ENCODE measurements at regions not wholly inside any gene's neighbourhood (a gene's known extent, or its start where the extent isn't known, plus 50 kb on each side); places are given as distances from the start of the nearest gene placed in this dataset.

DNA sequence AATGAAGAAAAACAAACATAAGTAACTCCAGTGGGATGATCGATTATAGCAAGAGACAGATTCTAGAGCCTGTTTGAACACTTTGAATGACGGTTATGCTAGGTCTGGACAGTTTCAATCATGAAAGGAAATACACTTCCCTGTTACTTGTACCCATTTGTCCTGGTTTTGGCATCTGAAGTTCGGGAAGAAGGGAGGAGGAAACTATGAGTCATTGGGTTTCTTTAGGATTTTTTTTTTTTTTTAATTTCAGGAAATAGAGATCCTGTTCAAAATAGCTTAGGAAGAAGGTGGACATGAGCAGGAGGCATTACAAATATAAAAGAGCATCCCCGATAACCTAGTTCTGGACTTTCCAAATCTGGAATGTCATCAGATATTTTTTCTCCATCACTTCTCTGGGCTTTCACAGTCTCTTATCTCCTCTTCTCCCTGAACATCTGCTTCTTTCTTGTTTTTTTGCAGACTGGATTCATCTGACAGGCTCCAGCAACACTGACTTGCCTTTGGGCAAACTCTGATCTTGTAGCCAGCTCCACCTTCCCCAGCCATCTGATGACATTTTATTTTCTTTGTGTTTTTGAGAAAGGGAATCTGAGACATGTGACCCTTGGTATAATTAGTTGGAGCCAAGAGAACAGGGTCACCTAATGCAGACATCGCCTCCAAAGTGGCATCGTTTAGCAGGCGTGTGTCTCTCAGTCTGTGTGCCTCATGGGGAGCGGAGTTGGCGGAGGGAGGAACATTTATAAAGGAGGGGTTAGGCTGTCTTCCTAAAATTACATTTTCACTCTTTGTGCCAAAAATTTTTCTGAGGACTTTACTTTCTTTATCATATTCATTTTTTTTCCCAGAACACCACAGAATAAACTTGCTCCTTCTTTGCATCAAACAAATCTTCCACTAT lies 195.3 kb upstream of the EPHA4 start:
- DNase-seq (ENCODE audit: low read depth) = peak; percentile 38
- no peak overlapping the region for H3K4me3 ChIP-seq (ENCODE audit: control insufficient read depth, low read depth, low read length)
- TF ChIP-seq, protein P1, sequence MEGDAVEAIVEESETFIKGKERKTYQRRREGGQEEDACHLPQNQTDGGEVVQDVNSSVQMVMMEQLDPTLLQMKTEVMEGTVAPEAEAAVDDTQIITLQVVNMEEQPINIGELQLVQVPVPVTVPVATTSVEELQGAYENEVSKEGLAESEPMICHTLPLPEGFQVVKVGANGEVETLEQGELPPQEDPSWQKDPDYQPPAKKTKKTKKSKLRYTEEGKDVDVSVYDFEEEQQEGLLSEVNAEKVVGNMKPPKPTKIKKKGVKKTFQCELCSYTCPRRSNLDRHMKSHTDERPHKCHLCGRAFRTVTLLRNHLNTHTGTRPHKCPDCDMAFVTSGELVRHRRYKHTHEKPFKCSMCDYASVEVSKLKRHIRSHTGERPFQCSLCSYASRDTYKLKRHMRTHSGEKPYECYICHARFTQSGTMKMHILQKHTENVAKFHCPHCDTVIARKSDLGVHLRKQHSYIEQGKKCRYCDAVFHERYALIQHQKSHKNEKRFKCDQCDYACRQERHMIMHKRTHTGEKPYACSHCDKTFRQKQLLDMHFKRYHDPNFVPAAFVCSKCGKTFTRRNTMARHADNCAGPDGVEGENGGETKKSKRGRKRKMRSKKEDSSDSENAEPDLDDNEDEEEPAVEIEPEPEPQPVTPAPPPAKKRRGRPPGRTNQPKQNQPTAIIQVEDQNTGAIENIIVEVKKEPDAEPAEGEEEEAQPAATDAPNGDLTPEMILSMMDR (conservative IDR thresholded peaks at IDR 0.05; ENCODE audit: control insufficient read depth, insufficient read depth, low read depth, low read length) = no peak

DNA sequence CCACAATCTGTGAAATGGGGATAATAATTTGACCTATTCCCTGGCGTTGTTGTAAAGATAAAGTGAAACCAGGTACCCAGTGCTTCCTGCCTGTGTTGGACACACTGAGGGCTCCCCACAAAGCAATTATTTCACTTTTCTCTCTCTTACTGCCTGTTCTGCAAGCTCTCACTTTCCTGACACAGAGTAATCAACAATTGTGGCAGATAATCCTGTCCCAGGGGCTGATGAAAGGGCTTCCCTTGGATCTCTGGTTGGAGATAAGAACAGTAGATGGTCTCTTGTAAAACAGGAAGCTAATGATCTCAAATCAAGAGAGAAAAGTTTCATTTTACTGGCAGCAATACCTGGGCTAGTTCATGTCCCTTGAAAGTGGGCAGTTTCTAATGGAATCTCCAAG lies 190.4 kb upstream of the EPHA4 start:
- TF ChIP-seq, protein P1 (conservative IDR thresholded peaks at IDR 0.05; ENCODE audit: control insufficient read depth, insufficient read depth, low read depth, low read length) = no peak
- no peak for DNase-seq (ENCODE audit: low read depth)
- no peak overlapping the region for H3K4me3 ChIP-seq (ENCODE audit: control insufficient read depth, low read depth, low read length)

DNA sequence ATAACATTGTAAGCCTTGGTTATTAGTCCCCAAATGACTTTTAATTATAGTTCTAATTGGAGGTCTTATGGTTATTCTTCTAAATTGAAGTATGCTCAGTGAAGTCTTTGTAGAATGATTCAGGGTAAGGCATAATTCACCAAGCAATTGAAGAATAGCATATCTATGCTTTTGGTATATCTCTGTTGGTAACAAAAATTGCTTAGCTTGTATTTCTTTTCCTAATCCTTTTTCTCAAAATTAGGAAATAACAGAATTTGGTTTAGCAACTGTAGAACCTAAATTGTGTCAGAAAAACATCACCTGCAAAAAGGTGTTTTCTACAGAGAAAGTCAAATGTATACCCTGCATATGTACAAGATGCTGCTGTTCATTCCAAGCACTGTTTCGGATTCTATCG lies 189.2 kb upstream of the EPHA4 start:
- no peak for DNase-seq (ENCODE audit: low read depth)
- H3K4me3 ChIP-seq (ENCODE audit: control insufficient read depth, low read depth, low read length) = no peak overlapping the region
- TF ChIP-seq, protein P1 (conservative IDR thresholded peaks at IDR 0.05; ENCODE audit: control insufficient read depth, insufficient read depth, low read depth, low read length) = no peak

DNA sequence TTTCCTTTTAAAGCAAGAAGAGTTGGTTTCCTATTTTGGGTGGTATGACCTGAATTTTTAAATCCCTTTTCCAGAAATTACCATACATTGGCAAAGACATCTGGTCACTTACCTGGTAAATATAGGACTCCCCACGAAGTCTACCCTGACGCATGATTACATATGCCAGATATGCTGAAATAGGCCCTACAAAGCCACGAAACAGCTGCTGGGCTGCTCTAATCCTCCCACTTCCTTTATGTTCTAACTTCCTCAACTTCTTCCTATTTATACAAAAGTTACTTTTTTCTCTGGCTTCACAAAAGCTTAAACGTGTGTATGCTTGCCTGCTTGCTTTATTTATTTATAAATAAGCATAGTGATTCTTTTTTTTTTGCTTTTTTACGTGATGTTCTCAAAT lies 186.0 kb upstream of the EPHA4 start:
- TF ChIP-seq, protein P1 (conservative IDR thresholded peaks at IDR 0.05; ENCODE audit: control insufficient read depth, insufficient read depth, low read depth, low read length) = no peak
- DNase-seq (ENCODE audit: low read depth) = no peak
- no peak overlapping the region for H3K4me3 ChIP-seq (ENCODE audit: control insufficient read depth, low read depth, low read length)

DNA sequence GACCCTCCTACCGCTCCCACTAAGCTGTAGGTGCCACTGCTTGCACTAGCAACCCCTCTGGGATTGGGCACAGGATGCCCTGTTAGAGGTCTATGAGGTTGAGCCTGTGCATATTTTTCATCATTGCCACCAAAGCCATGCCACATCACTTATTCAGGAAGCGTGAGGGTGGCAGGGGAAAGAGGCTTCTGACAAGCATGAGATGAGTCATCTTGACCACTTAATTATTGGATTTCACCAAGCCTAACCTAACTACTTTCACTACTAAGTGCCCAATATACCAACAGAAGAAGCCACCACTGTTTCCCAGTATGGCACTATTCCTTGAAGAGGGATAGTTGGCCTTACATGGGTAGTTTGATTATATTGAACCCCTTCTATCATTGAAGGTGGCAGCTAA lies 181.3 kb upstream of the EPHA4 start:
- H3K4me3 ChIP-seq (ENCODE audit: control insufficient read depth, low read depth, low read length) = no peak overlapping the region
- DNase-seq (ENCODE audit: low read depth) = no peak
- TF ChIP-seq, protein P1 (conservative IDR thresholded peaks at IDR 0.05; ENCODE audit: control insufficient read depth, insufficient read depth, low read depth, low read length) = no peak

DNA sequence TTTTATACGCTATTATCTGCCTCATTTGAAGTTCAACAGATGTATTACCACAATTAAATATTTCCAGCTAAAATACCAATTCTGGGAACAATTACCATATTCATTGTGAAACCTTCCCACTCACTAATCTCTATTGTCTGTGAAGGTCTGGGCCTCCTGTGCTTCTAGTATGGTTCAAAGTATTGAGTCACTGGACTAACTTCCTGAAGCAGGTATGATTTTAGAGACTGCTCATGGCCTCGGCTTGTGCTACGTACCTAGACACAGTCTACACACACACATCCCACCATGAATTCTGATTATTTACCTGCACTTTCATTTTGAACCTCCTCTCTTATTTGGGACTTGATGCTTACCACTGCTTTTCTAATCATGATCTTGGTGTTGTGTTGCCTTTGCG lies 180.7 kb upstream of the EPHA4 start:
- DNase-seq (ENCODE audit: low read depth) = no peak
- no peak overlapping the region for H3K4me3 ChIP-seq (ENCODE audit: control insufficient read depth, low read depth, low read length)
- TF ChIP-seq, protein P1 (conservative IDR thresholded peaks at IDR 0.05; ENCODE audit: control insufficient read depth, insufficient read depth, low read depth, low read length) = no peak
